ENCODE measurements at regions not wholly inside any gene's neighbourhood (a gene's known extent, or its start where the extent isn't known, plus 50 kb on each side); places are given as distances from the start of the nearest gene placed in this dataset.

DNA sequence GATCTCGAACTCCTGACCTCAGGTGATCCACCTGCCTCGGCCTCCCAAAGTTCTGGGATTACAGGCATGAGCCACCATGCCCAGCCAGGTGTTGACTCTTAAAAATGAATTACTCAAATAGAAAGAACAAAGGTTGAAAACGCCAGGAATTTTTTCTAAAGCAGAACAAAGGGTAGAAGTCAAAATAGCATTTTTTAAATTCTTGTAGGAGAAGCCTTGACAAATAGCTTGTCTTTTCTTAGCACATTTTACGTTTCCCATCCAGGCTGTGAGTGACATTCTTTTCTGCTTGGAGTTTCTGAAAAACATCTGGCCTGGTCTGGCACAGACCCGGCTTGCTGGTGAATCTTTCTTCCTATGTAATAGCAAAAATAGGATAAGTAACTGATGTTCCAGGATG, 169.4 kb upstream of the ZNF462 start:
- Histone ChIP-seq H3T11ph (ENCODE audit: low read length) (no peak overlapping the region), H3K14ac (ENCODE audit: insufficient read depth, low read length) (no peak overlapping the region), H3K27ac (ENCODE audit: insufficient read length, low read depth, low read length) (peak overlapping the region; percentile 39), H4K91ac (ENCODE audit: insufficient read length, low read depth, low read length) (no peak overlapping the region), H3K4ac (ENCODE audit: low read depth, low read length) (no peak overlapping the region), H3K79me1 (ENCODE audit: insufficient read depth, low read depth, low read length, poor library complexity, severe bottlenecking) (no peaks in the 10 kb centered on the region), H2BK5ac (ENCODE audit: insufficient read length, low read length) (no peak overlapping the region), H2AK5ac (ENCODE audit: insufficient read length, low read length) (no peak overlapping the region), H3K4me1 (ENCODE audit: insufficient read depth, low read length) (no peaks in the 10 kb centered on the region; the same call in 1 of the 2 replicates), H3K9me3 (ENCODE audit: control insufficient read depth, low read depth, low read length) (no peaks in the 10 kb centered on the region), H4K20me1 (ENCODE audit: control insufficient read depth, insufficient read depth, insufficient read length) (no peaks in the 10 kb centered on the region), H4K8ac (replicated peaks; ENCODE audit: insufficient read length, low read depth, low read length) (no peak overlapping the region), H2BK120ac (ENCODE audit: low read depth, low read length, poor library complexity, severe bottlenecking) (no peak overlapping the region), H3K9ac (ENCODE audit: extremely low read depth, insufficient read length, low read length) (no peak overlapping the region), H3K56ac (ENCODE audit: insufficient read length, low read depth, low read length) (no peak overlapping the region), H3K27me3 (ENCODE audit: insufficient read depth, low read length) (no peaks in the 10 kb centered on the region), H2BK20ac (ENCODE audit: low read depth, low read length, poor library complexity, severe bottlenecking) (no peak overlapping the region), H3K18ac (ENCODE audit: insufficient read length, low read depth, low read length) (no peak overlapping the region), H3K4me2 (ENCODE audit: insufficient read depth, insufficient read length, low read length) (no peak overlapping the region), H2BK12ac (ENCODE audit: insufficient read length, low read depth, low read length) (no peak overlapping the region), H2AFZ (ENCODE audit: low read length) (no peak overlapping the region), H4K5ac (ENCODE audit: insufficient read length, low read depth, low read length) (no peak overlapping the region), H2BK15ac (ENCODE audit: low read depth, low read length) (no peak overlapping the region), H3K23me2 (ENCODE audit: insufficient read length, low read depth, low read length, poor library complexity, severe bottlenecking) (no peaks in the 10 kb centered on the region), H3K79me2 (ENCODE audit: insufficient read depth, low read length) (no peaks in the 10 kb centered on the region), H3K23ac (ENCODE audit: insufficient read length, low read depth, low read length) (no peak overlapping the region)
- TF ChIP-seq, protein P1, sequence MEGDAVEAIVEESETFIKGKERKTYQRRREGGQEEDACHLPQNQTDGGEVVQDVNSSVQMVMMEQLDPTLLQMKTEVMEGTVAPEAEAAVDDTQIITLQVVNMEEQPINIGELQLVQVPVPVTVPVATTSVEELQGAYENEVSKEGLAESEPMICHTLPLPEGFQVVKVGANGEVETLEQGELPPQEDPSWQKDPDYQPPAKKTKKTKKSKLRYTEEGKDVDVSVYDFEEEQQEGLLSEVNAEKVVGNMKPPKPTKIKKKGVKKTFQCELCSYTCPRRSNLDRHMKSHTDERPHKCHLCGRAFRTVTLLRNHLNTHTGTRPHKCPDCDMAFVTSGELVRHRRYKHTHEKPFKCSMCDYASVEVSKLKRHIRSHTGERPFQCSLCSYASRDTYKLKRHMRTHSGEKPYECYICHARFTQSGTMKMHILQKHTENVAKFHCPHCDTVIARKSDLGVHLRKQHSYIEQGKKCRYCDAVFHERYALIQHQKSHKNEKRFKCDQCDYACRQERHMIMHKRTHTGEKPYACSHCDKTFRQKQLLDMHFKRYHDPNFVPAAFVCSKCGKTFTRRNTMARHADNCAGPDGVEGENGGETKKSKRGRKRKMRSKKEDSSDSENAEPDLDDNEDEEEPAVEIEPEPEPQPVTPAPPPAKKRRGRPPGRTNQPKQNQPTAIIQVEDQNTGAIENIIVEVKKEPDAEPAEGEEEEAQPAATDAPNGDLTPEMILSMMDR (conservative IDR thresholded peaks at IDR 0.05) = no peak
- no peak overlapping the region for H3K4me3 Mint-ChIP-seq
- H3K4me1 Mint-ChIP-seq = peaks cover 16 to 20% of the 10 kb centered on the region in 2 experiments
- peak overlapping the region in 2 of 3 experiments; percentile 79 to 87; a peak in 2 of 7 replicates for H3K27ac Mint-ChIP-seq
- H3K9me3 Mint-ChIP-seq = no peaks in the 10 kb centered on the region
- no CpG with 5 or more reads among the region's 5 CpGs for WGBS (ENCODE audit: extremely low coverage, insufficient read length, low lambda C conversion rate)
- no peak for DNase-seq
- no peaks in the 10 kb centered on the region for H3K36me3 Mint-ChIP-seq (ENCODE audit: insufficient read depth in 1 of 3, low read depth in 3 of 3)
- no peaks in the 10 kb centered on the region for H3K27me3 Mint-ChIP-seq (ENCODE audit: low read depth)

Measured in H9 (cell line).